Osteocyte (in vitro differentiated cells): ENCODE measurements at regions not wholly inside any gene's neighbourhood (a gene's known extent, or its start where the extent isn't known, plus 50 kb on each side); places are given as distances from the start of the nearest gene placed in this dataset.

Experiments
- DNase-seq: peaks from one replicate; pipeline ENCODE4 v3.0.0; 2021; ENCODE audit warnings: mixed read lengths; ENCODE audit not compliant: unreplicated experiment; ENCODE audit errors: extremely low spot score
- H3K27ac Mint-ChIP-seq: one replicate; pipeline ENCODE4 v1.8.0; 2021; ENCODE audit warnings: mild to moderate bottlenecking, mixed read lengths; ENCODE audit not compliant: unreplicated experiment
- H3K27me3 Mint-ChIP-seq: one replicate; pipeline ENCODE4 v1.8.0; 2021; ENCODE audit warnings: mixed read lengths; ENCODE audit not compliant: unreplicated experiment
- H3K36me3 Mint-ChIP-seq: one replicate; pipeline ENCODE4 v1.8.0; 2021; ENCODE audit warnings: mixed read lengths; ENCODE audit not compliant: unreplicated experiment
- H3K4me1 Mint-ChIP-seq: one replicate; pipeline ENCODE4 v1.8.0; 2021; ENCODE audit warnings: mixed read lengths; ENCODE audit not compliant: unreplicated experiment
- H3K4me3 Mint-ChIP-seq: one replicate; pipeline ENCODE4 v1.8.0; 2021; ENCODE audit warnings: mild to moderate bottlenecking, moderate library complexity, mixed read lengths; ENCODE audit not compliant: unreplicated experiment
- H3K9me3 Mint-ChIP-seq: one replicate; pipeline ENCODE4 v1.8.0; 2021; ENCODE audit warnings: mixed read lengths; ENCODE audit not compliant: unreplicated experiment
- TF ChIP-seq, protein P1 (sequence below): fragments of 200-600 bp; sonication (generic); IDR thresholded peaks from 2 replicates; pipeline ENCODE4 v1.5.0; 2021; ENCODE audit warnings: antibody characterized with exemption, mild to moderate bottlenecking, moderate library complexity

DNA sequence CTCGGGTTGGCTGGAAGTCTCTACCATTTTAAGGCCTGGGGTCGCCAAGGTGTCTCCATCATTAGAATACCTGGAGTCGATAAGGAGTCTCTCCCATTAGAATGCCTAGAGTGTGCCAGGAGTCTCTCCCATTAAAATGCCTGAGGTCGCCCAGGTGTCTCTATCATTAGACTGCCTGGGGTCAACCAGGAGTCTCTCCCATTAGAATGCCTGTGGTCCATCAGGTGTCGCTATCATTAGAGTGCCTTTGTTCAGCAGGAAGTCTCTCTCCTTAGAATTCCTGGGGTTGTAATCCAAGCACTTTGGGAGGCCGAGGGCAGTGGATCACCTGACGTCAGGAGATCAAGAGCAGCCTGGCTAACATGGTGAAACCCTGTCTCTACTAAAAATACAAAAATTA lies 1533.0 kb downstream of the UQCRFS1 start:
- H3K9me3 Mint-ChIP-seq = peaks cover 77% of the 10 kb centered on the region
- no peak overlapping the region for H3K27ac Mint-ChIP-seq
- no peaks in the 10 kb centered on the region for H3K4me1 Mint-ChIP-seq
- H3K36me3 Mint-ChIP-seq = no peaks in the 10 kb centered on the region
- H3K27me3 Mint-ChIP-seq = no peaks in the 10 kb centered on the region
- no peak overlapping the region for H3K4me3 Mint-ChIP-seq
- TF ChIP-seq, protein P1, sequence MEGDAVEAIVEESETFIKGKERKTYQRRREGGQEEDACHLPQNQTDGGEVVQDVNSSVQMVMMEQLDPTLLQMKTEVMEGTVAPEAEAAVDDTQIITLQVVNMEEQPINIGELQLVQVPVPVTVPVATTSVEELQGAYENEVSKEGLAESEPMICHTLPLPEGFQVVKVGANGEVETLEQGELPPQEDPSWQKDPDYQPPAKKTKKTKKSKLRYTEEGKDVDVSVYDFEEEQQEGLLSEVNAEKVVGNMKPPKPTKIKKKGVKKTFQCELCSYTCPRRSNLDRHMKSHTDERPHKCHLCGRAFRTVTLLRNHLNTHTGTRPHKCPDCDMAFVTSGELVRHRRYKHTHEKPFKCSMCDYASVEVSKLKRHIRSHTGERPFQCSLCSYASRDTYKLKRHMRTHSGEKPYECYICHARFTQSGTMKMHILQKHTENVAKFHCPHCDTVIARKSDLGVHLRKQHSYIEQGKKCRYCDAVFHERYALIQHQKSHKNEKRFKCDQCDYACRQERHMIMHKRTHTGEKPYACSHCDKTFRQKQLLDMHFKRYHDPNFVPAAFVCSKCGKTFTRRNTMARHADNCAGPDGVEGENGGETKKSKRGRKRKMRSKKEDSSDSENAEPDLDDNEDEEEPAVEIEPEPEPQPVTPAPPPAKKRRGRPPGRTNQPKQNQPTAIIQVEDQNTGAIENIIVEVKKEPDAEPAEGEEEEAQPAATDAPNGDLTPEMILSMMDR = no peak
- DNase-seq = no peak

DNA sequence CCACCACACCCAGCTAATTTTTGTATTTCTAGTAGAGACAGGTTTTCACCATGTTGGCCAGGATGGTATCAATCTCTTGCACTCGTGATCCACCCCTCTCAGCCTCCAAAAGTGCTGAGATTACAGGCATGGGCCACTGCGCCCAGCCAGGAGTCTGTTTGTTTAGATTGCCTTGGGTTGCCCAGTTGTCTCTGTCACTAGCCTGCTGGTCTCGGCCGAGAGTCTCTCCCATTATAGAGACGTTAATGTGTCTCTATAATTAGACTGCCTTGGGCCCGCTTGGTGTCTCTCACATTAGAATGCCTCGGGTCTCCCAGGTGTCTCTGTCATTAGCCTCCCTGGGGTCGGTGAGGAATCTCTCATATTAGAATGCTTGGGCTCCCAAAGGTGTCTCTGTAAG lies 1533.6 kb downstream of the UQCRFS1 start:
- peak; percentile 69 for DNase-seq
- TF ChIP-seq, protein P1 = no peak
- Mint-ChIP-seq H3K4me1 (no peaks in the 10 kb centered on the region), H3K27me3 (no peaks in the 10 kb centered on the region), H3K36me3 (no peaks in the 10 kb centered on the region), H3K9me3 (peaks cover 77% of the 10 kb centered on the region), H3K4me3 (no peak overlapping the region), H3K27ac (no peak overlapping the region)

DNA sequence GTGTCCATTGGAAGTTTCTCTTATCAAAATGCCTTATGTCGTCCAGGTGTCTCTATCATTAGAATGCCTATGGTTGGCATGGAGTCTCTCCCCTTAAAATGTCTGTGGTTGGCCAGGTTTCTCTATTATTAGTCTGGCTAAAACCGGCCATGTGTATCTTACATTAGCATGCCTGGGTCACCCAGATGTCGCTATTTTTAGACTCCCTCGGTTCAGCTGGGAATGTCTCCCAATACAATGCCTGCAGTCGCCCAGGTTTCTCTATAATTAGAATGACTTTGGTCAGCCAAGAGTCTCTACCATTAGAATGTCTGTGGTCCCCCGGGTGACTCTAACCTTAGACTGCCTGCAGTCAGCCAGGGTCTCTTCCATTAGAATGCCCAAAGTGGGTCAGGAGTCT lies 1536.1 kb downstream of the UQCRFS1 start:
- H3K4me1 Mint-ChIP-seq = no peaks in the 10 kb centered on the region

DNA sequence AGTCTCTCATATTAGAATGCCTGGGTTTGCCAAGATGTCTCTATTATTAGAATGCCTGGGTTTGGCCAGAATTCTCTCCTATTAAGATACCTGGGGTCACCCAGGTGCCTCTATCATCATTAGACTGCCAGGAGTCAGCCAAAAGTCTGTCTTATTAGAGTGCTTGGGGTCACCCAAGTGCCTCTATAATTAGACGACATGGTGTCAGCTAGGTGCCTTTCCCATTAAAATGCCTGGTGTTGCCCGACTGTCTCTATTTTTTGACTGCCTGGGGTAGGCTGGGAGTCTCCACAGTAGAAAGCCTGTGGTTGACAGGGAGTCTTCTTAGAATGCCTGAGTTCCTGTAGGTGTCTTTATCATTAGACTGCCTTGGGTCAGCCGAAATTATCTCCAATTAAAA lies 1536.6 kb downstream of the UQCRFS1 start:
- DNase-seq = peak; percentile 46
- TF ChIP-seq, protein P1 = no peak
- Mint-ChIP-seq H3K27ac (no peak overlapping the region), H3K9me3 (peaks cover 90% of the 10 kb centered on the region), H3K4me1 (no peaks in the 10 kb centered on the region), H3K36me3 (no peaks in the 10 kb centered on the region), H3K4me3 (no peak overlapping the region), H3K27me3 (no peaks in the 10 kb centered on the region)

More for the DNA sequence above, 1536.1 kb downstream of the UQCRFS1 start:
- H3K27ac Mint-ChIP-seq = no peak overlapping the region
- H3K36me3 Mint-ChIP-seq = no peaks in the 10 kb centered on the region
- peaks cover 87% of the 10 kb centered on the region for H3K9me3 Mint-ChIP-seq
- no peaks in the 10 kb centered on the region for H3K27me3 Mint-ChIP-seq
- no peak overlapping the region for H3K4me3 Mint-ChIP-seq
- TF ChIP-seq, protein P1 = no peak
- DNase-seq = peak; percentile 49

DNA sequence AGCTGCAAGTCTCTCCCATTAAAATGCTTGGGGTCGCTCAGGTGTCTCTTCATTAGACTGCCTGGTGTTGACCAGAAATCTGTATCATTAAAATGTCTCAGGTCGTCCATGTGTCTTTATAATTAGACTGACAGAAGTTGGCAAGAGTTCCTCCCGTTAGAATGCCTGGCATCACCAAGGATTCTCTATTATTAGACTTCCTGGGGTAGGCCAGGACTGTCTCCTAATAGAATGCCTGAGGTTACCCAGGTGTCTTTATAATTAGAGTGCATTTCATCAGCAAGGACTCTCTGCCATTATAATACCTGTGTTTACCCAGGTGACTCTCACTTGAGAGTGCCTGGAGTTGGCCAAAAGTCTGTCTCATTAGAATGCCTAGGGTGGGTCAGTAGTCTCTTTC lies 1537.2 kb downstream of the UQCRFS1 start:
- no peak overlapping the region for H3K27ac Mint-ChIP-seq
- no peak overlapping the region for H3K4me3 Mint-ChIP-seq
- TF ChIP-seq, protein P1 = no peak
- H3K27me3 Mint-ChIP-seq = no peaks in the 10 kb centered on the region
- peaks cover 93% of the 10 kb centered on the region for H3K9me3 Mint-ChIP-seq
- H3K36me3 Mint-ChIP-seq = no peaks in the 10 kb centered on the region
- no peak for DNase-seq
- no peaks in the 10 kb centered on the region for H3K4me1 Mint-ChIP-seq
